ENCODE measurements at regions not wholly inside any gene's neighbourhood (a gene's known extent, or its start where the extent isn't known, plus 50 kb on each side); places are given as distances from the start of the nearest gene placed in this dataset.

- TF ChIP-seq JAZF1 (CRISPR knock-in tag; IDR thresholded peaks at IDR 0.05) = no peak
Measured at GRCh38 chr16:49937886-49938285, 82.0 kb upstream of the ZNF423 start (continued).

DNA sequence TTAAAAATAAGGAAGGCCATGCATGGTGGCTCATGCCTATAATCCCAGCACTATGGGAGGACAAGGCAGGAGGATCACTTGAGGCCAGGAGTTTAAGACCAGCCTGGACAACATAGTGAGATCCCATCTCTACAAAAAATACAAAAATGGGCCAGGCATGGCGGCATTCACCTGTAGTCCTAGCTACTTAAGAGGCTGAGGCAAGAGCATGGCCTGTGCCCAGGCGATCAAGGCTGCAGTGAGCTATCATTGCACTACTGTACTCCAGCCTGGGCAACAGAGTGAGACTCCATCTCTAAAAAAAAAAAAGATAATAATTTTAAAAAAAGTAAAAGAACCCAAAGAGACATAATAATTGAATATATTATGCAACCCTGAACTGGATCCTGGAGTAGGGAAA is 83.6 kb upstream of the ZNF423 start:
- ChIA-PET CTCF (interaction anchor here (1.6 kb wide), 1 partner anchor 86 kb away, joined by 6 read pairs; the partner anchor contains the start of gene CNEP1R1), POLR2A (no interaction called here)
- ATAC-seq (no peak), DNase-seq (ENCODE audit: low spot score) (no peak)
- Mint-ChIP-seq H3K4me3 (no peak overlapping the region), H3K36me3 (peaks cover 11% of the 10 kb centered on the region), H3K9me3 (peaks cover 14% of the 10 kb centered on the region), H3K4me1 (no peaks in the 10 kb centered on the region), H3K27me3 (ENCODE audit: low read depth) (peaks cover 8% of the 10 kb centered on the region), H3K27ac (no peak overlapping the region)
- TF ChIP-seq ETV6 (CRISPR knock-in tag; IDR thresholded peaks at IDR 0.05) (no peak), ZNF121 (CRISPR knock-in tag; IDR thresholded peaks at IDR 0.05) (0 out of 2 replicates have a peak, but pooled peaks have one; percentile 15), JAZF1 (CRISPR knock-in tag; IDR thresholded peaks at IDR 0.05) (no peak), ZNF671 (CRISPR knock-in tag; IDR thresholded peaks at IDR 0.05) (no peak), MYBL2 (CRISPR knock-in tag; IDR thresholded peaks at IDR 0.05) (no peak)
- TF ChIP-seq, protein P1, sequence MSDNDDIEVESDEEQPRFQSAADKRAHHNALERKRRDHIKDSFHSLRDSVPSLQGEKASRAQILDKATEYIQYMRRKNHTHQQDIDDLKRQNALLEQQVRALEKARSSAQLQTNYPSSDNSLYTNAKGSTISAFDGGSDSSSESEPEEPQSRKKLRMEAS (CRISPR knock-in tag; IDR thresholded peaks at IDR 0.05) = no peak
- TF ChIP-seq, protein P2, sequence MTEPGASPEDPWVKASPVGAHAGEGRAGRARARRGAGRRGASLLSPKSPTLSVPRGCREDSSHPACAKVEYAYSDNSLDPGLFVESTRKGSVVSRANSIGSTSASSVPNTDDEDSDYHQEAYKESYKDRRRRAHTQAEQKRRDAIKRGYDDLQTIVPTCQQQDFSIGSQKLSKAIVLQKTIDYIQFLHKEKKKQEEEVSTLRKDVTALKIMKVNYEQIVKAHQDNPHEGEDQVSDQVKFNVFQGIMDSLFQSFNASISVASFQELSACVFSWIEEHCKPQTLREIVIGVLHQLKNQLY (CRISPR knock-in tag; IDR thresholded peaks at IDR 0.05) = no peak

DNA sequence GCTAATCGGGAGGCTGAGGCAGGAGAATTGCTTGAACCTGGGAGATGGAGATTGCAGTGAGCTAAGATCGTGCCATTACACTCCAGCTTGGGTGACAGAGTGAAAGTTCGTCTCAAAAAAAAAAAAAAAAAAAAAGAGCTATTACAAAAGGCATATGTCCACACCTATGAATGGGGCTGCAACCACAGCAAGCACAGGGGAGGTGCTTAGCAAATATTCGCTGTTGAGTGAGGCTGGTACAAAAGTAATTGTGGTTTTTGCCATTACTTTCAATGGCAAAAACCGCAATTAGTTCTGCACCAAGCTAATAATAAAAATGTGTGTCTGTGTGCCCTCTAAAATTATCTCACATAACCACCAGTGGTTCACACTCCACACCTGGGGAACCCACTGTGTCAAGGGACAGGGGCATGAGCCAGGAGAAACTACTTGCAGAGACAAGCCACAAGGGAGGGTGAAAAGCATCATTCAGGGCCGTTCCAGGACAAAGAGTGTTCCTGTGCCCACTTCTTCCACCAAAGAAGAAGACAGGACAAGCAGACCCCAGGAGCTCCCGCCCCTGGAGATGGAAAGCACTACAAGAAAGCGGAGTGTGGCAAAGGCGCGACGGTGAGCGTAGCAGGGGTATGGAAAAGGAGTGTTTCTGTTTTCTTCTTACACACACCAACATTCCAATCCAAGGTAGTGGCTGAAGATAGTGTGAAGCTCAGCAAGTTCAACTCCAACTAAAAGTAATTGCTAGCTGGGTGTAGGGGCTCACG is 84.4 kb upstream of the CNEP1R1 start:
- H3K9me3 Mint-ChIP-seq = peaks cover 14% of the 10 kb centered on the region
- H3K36me3 Mint-ChIP-seq = peaks cover 11% of the 10 kb centered on the region
- no peak for DNase-seq (ENCODE audit: low spot score)
- H3K27me3 Mint-ChIP-seq (ENCODE audit: low read depth) = peaks cover 8% of the 10 kb centered on the region
- H3K4me3 Mint-ChIP-seq = no peak overlapping the region
- ChIA-PET POLR2A (no interaction called here), CTCF (interaction anchor here (1.1 to 1.8 kb wide), 3 partner anchors 17 to 166 kb away, joined by 3 to 6 read pairs (median 6); partner anchors contain the start of gene CNEP1R1)
- TF ChIP-seq IRF2 (CRISPR knock-in tag; IDR thresholded peaks at IDR 0.05; ENCODE audit: borderline replicate concordance, low read depth) (no peak), ZNF219 (CRISPR knock-in tag; IDR thresholded peaks at IDR 0.05; ENCODE audit: borderline replicate concordance) (no peak), MXD4 (CRISPR knock-in tag; IDR thresholded peaks at IDR 0.05; ENCODE audit: borderline replicate concordance) (no peak), TEAD1 (CRISPR knock-in tag; IDR thresholded peaks at IDR 0.05) (no peak), TP53 (CRISPR knock-in tag; IDR thresholded peaks at IDR 0.05) (no peak), JAZF1 (CRISPR knock-in tag; IDR thresholded peaks at IDR 0.05) (no peak), RELA (CRISPR knock-in tag; IDR thresholded peaks at IDR 0.05; ENCODE audit: borderline replicate concordance) (no peak), CREB1 (CRISPR knock-in tag; IDR thresholded peaks at IDR 0.05) (no peak), CDX4 (CRISPR knock-in tag; IDR thresholded peaks at IDR 0.05; ENCODE audit: borderline replicate concordance) (no peak), CTCF (IDR thresholded peaks at IDR 0.05) (no peak), ZNF671 (CRISPR knock-in tag; IDR thresholded peaks at IDR 0.05) (no peak), TEAD4 (CRISPR knock-in tag; IDR thresholded peaks at IDR 0.05) (no peak), ZMAT4 (CRISPR knock-in tag; IDR thresholded peaks at IDR 0.05) (no peak)
- TF ChIP-seq, protein P3, sequence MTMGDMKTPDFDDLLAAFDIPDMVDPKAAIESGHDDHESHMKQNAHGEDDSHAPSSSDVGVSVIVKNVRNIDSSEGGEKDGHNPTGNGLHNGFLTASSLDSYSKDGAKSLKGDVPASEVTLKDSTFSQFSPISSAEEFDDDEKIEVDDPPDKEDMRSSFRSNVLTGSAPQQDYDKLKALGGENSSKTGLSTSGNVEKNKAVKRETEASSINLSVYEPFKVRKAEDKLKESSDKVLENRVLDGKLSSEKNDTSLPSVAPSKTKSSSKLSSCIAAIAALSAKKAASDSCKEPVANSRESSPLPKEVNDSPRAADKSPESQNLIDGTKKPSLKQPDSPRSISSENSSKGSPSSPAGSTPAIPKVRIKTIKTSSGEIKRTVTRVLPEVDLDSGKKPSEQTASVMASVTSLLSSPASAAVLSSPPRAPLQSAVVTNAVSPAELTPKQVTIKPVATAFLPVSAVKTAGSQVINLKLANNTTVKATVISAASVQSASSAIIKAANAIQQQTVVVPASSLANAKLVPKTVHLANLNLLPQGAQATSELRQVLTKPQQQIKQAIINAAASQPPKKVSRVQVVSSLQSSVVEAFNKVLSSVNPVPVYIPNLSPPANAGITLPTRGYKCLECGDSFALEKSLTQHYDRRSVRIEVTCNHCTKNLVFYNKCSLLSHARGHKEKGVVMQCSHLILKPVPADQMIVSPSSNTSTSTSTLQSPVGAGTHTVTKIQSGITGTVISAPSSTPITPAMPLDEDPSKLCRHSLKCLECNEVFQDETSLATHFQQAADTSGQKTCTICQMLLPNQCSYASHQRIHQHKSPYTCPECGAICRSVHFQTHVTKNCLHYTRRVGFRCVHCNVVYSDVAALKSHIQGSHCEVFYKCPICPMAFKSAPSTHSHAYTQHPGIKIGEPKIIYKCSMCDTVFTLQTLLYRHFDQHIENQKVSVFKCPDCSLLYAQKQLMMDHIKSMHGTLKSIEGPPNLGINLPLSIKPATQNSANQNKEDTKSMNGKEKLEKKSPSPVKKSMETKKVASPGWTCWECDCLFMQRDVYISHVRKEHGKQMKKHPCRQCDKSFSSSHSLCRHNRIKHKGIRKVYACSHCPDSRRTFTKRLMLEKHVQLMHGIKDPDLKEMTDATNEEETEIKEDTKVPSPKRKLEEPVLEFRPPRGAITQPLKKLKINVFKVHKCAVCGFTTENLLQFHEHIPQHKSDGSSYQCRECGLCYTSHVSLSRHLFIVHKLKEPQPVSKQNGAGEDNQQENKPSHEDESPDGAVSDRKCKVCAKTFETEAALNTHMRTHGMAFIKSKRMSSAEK (CRISPR knock-in tag; IDR thresholded peaks at IDR 0.05; ENCODE audit: borderline replicate concordance) = no peak
- TF ChIP-seq, protein P4, sequence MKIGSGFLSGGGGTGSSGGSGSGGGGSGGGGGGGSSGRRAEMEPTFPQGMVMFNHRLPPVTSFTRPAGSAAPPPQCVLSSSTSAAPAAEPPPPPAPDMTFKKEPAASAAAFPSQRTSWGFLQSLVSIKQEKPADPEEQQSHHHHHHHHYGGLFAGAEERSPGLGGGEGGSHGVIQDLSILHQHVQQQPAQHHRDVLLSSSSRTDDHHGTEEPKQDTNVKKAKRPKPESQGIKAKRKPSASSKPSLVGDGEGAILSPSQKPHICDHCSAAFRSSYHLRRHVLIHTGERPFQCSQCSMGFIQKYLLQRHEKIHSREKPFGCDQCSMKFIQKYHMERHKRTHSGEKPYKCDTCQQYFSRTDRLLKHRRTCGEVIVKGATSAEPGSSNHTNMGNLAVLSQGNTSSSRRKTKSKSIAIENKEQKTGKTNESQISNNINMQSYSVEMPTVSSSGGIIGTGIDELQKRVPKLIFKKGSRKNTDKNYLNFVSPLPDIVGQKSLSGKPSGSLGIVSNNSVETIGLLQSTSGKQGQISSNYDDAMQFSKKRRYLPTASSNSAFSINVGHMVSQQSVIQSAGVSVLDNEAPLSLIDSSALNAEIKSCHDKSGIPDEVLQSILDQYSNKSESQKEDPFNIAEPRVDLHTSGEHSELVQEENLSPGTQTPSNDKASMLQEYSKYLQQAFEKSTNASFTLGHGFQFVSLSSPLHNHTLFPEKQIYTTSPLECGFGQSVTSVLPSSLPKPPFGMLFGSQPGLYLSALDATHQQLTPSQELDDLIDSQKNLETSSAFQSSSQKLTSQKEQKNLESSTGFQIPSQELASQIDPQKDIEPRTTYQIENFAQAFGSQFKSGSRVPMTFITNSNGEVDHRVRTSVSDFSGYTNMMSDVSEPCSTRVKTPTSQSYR (CRISPR knock-in tag; IDR thresholded peaks at IDR 0.05) = no peak
- TF ChIP-seq, protein P1 (CRISPR knock-in tag; IDR thresholded peaks at IDR 0.05) = no peak
- no peak overlapping the region for H3K27ac Mint-ChIP-seq
- ATAC-seq = no peak
- H3K4me1 Mint-ChIP-seq = no peaks in the 10 kb centered on the region
